Heart left ventricle (tissue), 13 donors: ENCODE measurements at regions not wholly inside any gene's neighbourhood (a gene's known extent, or its start where the extent isn't known, plus 50 kb on each side); places are given as distances from the start of the nearest gene placed in this dataset.

Experiments used
- CTCF ChIP-seq, 12 donors: fragments of 200-600 bp; sonication (generic) in 4 of 12; IDR thresholded peaks; one replicate each; pipeline versions ENCODE4 v1.5.0 to v1.8.0; 2018 to 2022; ENCODE audit warnings: antibody characterized with exemption in 12 of 12, mild to moderate bottlenecking in 5 of 12
- POLR2A ChIP-seq, 2 donors: fragments of 450-650 bp; IDR thresholded peaks; one replicate each; pipeline ENCODE4 v1.6.1; 2017; ENCODE audit warnings: antibody characterized with exemption in 2 of 2, mild to moderate bottlenecking in 2 of 2, moderate library complexity in 2 of 2
- donor health status: ischemic (EF 13 %, LVEDD 7.1; RV severe dilation, severe dysfunction).
- donor health status: DM: no; HTN: yes; CAD: no.
- donor health status: DM: no; HTN: no; CAD: no.
- donor health status: ischemic (EF 25% LVEDD 6.9; RV normal size, moderate dysfunction).
- donor health status: ischemic (EF 25% LVEDD 5.7; RV mildly dilated, moderate dysfunction).
- donor health status: ischemic (EF 35%, LVEDD 5.7; RV mildly dilated, moderate dysfunction).
- donor health status: nonischemic (EF 11% LVEDD 7.7; RV severe dilation, severe dysfunction).
- donor health status: DM: yes; HTN: yes; CAD: no.
- donor health status: PGD.
- donor health status: ischemic (EF 29% LVEDD 5.4; RV normal size, mild dysfunction).
- donor health status: nonischemic (EF 23%, LVEDD 6.1; RV moderate dilation, normal function).

GRCh38 chr3:176867681-176868663 is 329.3 kb downstream of the TBL1XR1 start:
- TF ChIP-seq POLR2A (IDR thresholded peaks at IDR 0.05) = no peak
- TF ChIP-seq CTCF (IDR thresholded peaks at IDR 0.05) = no peak
